HepG2 (cell line): ENCODE measurements at regions not wholly inside any gene's neighbourhood (a gene's known extent, or its start where the extent isn't known, plus 50 kb on each side); places are given as distances from the start of the nearest gene placed in this dataset.
A peak's percentile ranks its signal among the peaks of the same experiment; 100 is the strongest.

Experiments used
- CBX2 ChIP-seq, 2 experiments: fragments of 200-600 bp in 1 of 2; sonication (generic); formaldehyde crosslinking in 1 of 2; IDR thresholded peaks; 2 replicates each; pipeline versions ENCODE4 v1.7.0 to v1.8.1; 2018 to 2022; ENCODE audit warnings: low read depth in 2 of 2, low read length in 1 of 2, mild to moderate bottlenecking in 1 of 2, missing genetic modification reagents in 1 of 2
- CREB1 ChIP-seq, 2 experiments: fragments of 450-650 bp in 1 of 2; IDR thresholded peaks; 2 replicates each; pipeline ENCODE4 v1.6.1; 2016 to 2017; ENCODE audit warnings: control low read depth in 1 of 2, mild to moderate bottlenecking in 1 of 2, missing compliant biosample characterization in 1 of 2, missing genetic modification characterization in 1 of 2
- DNMT3B ChIP-seq: conservative IDR thresholded peaks from 2 replicates; pipeline ENCODE4 v1.6.1; 2016; ENCODE audit warnings: missing biosample characterization, control low read depth
- FOXA1 ChIP-seq, 2 experiments: fragments of 450-650 bp in 1 of 2; sonication (generic) in 1 of 2; formaldehyde crosslinking in 1 of 2; IDR thresholded peaks; 2 replicates each; pipeline versions ENCODE4 v1.4.0 to v1.6.1; 2016 to 2020; ENCODE audit warnings: missing genetic modification reagents in 1 of 2
- HES4 ChIP-seq: sonication (generic); formaldehyde crosslinking; IDR thresholded peaks from 2 replicates; pipeline ENCODE4 v1.9.0; 2021; ENCODE audit warnings: mild to moderate bottlenecking, missing genetic modification reagents, borderline replicate concordance
- JDP2 ChIP-seq: sonication (generic); formaldehyde crosslinking; IDR thresholded peaks from 2 replicates; pipeline ENCODE4 v1.8.1; 2022; ENCODE audit warnings: missing genetic modification reagents, borderline replicate concordance
- KAT8 ChIP-seq: IDR thresholded peaks from 2 replicates; pipeline ENCODE4 v1.6.1; 2016; ENCODE audit warnings: missing genetic modification reagents, missing compliant biosample characterization
- MED8 ChIP-seq: sonication (generic); formaldehyde crosslinking; IDR thresholded peaks from 2 replicates; pipeline ENCODE4 v1.8.1; 2023; ENCODE audit warnings: mild to moderate bottlenecking, missing genetic modification reagents; ENCODE audit not compliant: insufficient replicate concordance
- POLR2G ChIP-seq: fragments of 200-400 bp; formaldehyde crosslinking; IDR thresholded peaks from 2 replicates; pipeline ENCODE4 v1.6.1; 2018; ENCODE audit warnings: mild to moderate bottlenecking, low read depth, low read length, moderate library complexity
- RFXAP ChIP-seq: sonication (generic); formaldehyde crosslinking; IDR thresholded peaks from 2 replicates; pipeline ENCODE4 v1.4.0; 2020; ENCODE audit warnings: missing genetic modification reagents, borderline replicate concordance
- SIN3A ChIP-seq: IDR thresholded peaks from 2 replicates; pipeline ENCODE4 v1.6.1; 2011; ENCODE audit warnings: low read depth, mild to moderate bottlenecking, control low read depth, low read length, borderline replicate concordance
- SRSF9 ChIP-seq: fragments of 200-400 bp; formaldehyde crosslinking; IDR thresholded peaks from 2 replicates; pipeline ENCODE4 v1.6.1; 2018; ENCODE audit warnings: borderline replicate concordance, mild to moderate bottlenecking, low read depth, low read length; ENCODE audit not compliant: insufficient read depth, poor library complexity, severe bottlenecking
- ZFP62 ChIP-seq: sonication (generic); formaldehyde crosslinking; IDR thresholded peaks from 2 replicates; pipeline ENCODE4 v1.4.0; 2020; ENCODE audit warnings: missing genetic modification reagents
- ZSCAN12 ChIP-seq: sonication (generic); formaldehyde crosslinking; IDR thresholded peaks from 2 replicates; pipeline ENCODE4 v1.9.0; 2021; ENCODE audit warnings: mild to moderate bottlenecking, missing genetic modification reagents
- TF ChIP-seq, protein P1 (sequence below): sonication (generic); formaldehyde crosslinking; IDR thresholded peaks from 2 replicates; pipeline ENCODE4 v1.5.1; 2020; ENCODE audit warnings: mild to moderate bottlenecking, moderate library complexity, missing genetic modification reagents
- TF ChIP-seq, protein P2 (sequence below): sonication (generic); formaldehyde crosslinking; IDR thresholded peaks from 2 replicates; pipeline ENCODE4 v1.4.0; 2020; ENCODE audit warnings: missing genetic modification reagents
- TF ChIP-seq, protein P3 (sequence below): sonication (generic); formaldehyde crosslinking; IDR thresholded peaks from 2 replicates; pipeline ENCODE4 v1.5.0; 2020; ENCODE audit warnings: missing genetic modification reagents
- TF ChIP-seq, protein P4 (sequence below): sonication (generic); formaldehyde crosslinking; IDR thresholded peaks from 2 replicates; pipeline ENCODE4 v1.4.0; 2020; ENCODE audit warnings: missing genetic modification reagents
- TF ChIP-seq, protein P5 (sequence below): sonication (generic); formaldehyde crosslinking; IDR thresholded peaks from 2 replicates; pipeline ENCODE4 v1.4.0; 2020; ENCODE audit warnings: missing genetic modification reagents
- TF ChIP-seq, protein P6 (sequence below): sonication (generic); formaldehyde crosslinking; IDR thresholded peaks from 2 replicates; pipeline ENCODE4 v1.5.0; 2020; ENCODE audit warnings: mild to moderate bottlenecking, low read depth, missing genetic modification reagents, borderline replicate concordance

GRCh38 chr2:111246620-111247061 is 125.9 kb downstream of the BCL2L11 start (continued):
- TF ChIP-seq DNMT3B (CRISPR knock-in tag) (no peak), ZSCAN12 (CRISPR knock-in tag) (no peak), JDP2 (CRISPR knock-in tag) (no peak), RFXAP (0 out of 2 replicates have a peak, but pooled peaks have one; percentile 70), KAT8 (CRISPR knock-in tag) (peak; percentile 78), SRSF9 (no peak), CREB1 (IDR thresholded peaks at IDR 0.05) (no peak), CREB1 (CRISPR knock-in tag; IDR thresholded peaks at IDR 0.05) (no peak), MED8 (CRISPR knock-in tag) (no peak), SIN3A (peak; percentile 63; the same call in 1 of the 2 replicates), POLR2G (no peak), CBX2 (IDR thresholded peaks at IDR 0.05; ENCODE audit: low read depth, low read length) (no peak), CBX2 (CRISPR knock-in tag; IDR thresholded peaks at IDR 0.05; ENCODE audit: low read depth) (no peak), ZFP62 (CRISPR knock-in tag) (no peak), HES4 (CRISPR knock-in tag) (peak; percentile 53; the same call in 1 of the 2 replicates), FOXA1 (IDR thresholded peaks at IDR 0.05) (no peak), FOXA1 (CRISPR knock-in tag; IDR thresholded peaks at IDR 0.05) (peak; percentile 48; the same call in 1 of the 2 replicates)
- TF ChIP-seq, protein P1, sequence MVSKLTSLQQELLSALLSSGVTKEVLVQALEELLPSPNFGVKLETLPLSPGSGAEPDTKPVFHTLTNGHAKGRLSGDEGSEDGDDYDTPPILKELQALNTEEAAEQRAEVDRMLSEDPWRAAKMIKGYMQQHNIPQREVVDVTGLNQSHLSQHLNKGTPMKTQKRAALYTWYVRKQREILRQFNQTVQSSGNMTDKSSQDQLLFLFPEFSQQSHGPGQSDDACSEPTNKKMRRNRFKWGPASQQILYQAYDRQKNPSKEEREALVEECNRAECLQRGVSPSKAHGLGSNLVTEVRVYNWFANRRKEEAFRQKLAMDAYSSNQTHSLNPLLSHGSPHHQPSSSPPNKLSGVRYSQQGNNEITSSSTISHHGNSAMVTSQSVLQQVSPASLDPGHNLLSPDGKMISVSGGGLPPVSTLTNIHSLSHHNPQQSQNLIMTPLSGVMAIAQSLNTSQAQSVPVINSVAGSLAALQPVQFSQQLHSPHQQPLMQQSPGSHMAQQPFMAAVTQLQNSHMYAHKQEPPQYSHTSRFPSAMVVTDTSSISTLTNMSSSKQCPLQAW (CRISPR knock-in tag): peak; percentile 96
- TF ChIP-seq, protein P2, sequence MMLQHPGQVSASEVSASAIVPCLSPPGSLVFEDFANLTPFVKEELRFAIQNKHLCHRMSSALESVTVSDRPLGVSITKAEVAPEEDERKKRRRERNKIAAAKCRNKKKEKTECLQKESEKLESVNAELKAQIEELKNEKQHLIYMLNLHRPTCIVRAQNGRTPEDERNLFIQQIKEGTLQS (CRISPR knock-in tag): no peak
- TF ChIP-seq, protein P3, sequence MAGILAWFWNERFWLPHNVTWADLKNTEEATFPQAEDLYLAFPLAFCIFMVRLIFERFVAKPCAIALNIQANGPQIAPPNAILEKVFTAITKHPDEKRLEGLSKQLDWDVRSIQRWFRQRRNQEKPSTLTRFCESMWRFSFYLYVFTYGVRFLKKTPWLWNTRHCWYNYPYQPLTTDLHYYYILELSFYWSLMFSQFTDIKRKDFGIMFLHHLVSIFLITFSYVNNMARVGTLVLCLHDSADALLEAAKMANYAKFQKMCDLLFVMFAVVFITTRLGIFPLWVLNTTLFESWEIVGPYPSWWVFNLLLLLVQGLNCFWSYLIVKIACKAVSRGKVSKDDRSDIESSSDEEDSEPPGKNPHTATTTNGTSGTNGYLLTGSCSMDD: 0 out of 2 replicates have a peak, but pooled peaks have one; percentile 50
- TF ChIP-seq, protein P4, sequence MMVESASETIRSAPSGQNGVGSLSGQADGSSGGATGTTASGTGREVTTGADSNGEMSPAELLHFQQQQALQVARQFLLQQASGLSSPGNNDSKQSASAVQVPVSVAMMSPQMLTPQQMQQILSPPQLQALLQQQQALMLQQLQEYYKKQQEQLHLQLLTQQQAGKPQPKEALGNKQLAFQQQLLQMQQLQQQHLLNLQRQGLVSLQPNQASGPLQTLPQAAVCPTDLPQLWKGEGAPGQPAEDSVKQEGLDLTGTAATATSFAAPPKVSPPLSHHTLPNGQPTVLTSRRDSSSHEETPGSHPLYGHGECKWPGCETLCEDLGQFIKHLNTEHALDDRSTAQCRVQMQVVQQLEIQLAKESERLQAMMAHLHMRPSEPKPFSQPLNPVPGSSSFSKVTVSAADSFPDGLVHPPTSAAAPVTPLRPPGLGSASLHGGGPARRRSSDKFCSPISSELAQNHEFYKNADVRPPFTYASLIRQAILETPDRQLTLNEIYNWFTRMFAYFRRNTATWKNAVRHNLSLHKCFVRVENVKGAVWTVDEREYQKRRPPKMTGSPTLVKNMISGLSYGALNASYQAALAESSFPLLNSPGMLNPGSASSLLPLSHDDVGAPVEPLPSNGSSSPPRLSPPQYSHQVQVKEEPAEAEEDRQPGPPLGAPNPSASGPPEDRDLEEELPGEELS (CRISPR knock-in tag): peak; percentile 85
- TF ChIP-seq, protein P5, sequence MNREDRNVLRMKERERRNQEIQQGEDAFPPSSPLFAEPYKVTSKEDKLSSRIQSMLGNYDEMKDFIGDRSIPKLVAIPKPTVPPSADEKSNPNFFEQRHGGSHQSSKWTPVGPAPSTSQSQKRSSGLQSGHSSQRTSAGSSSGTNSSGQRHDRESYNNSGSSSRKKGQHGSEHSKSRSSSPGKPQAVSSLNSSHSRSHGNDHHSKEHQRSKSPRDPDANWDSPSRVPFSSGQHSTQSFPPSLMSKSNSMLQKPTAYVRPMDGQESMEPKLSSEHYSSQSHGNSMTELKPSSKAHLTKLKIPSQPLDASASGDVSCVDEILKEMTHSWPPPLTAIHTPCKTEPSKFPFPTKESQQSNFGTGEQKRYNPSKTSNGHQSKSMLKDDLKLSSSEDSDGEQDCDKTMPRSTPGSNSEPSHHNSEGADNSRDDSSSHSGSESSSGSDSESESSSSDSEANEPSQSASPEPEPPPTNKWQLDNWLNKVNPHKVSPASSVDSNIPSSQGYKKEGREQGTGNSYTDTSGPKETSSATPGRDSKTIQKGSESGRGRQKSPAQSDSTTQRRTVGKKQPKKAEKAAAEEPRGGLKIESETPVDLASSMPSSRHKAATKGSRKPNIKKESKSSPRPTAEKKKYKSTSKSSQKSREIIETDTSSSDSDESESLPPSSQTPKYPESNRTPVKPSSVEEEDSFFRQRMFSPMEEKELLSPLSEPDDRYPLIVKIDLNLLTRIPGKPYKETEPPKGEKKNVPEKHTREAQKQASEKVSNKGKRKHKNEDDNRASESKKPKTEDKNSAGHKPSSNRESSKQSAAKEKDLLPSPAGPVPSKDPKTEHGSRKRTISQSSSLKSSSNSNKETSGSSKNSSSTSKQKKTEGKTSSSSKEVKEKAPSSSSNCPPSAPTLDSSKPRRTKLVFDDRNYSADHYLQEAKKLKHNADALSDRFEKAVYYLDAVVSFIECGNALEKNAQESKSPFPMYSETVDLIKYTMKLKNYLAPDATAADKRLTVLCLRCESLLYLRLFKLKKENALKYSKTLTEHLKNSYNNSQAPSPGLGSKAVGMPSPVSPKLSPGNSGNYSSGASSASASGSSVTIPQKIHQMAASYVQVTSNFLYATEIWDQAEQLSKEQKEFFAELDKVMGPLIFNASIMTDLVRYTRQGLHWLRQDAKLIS (CRISPR knock-in tag): no peak
- TF ChIP-seq, protein P6, sequence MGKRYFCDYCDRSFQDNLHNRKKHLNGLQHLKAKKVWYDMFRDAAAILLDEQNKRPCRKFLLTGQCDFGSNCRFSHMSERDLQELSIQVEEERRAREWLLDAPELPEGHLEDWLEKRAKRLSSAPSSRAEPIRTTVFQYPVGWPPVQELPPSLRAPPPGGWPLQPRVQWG (CRISPR knock-in tag): no peak
